ENCODE measurements at regions not wholly inside any gene's neighbourhood (a gene's known extent, or its start where the extent isn't known, plus 50 kb on each side); places are given as distances from the start of the nearest gene placed in this dataset.

DNA sequence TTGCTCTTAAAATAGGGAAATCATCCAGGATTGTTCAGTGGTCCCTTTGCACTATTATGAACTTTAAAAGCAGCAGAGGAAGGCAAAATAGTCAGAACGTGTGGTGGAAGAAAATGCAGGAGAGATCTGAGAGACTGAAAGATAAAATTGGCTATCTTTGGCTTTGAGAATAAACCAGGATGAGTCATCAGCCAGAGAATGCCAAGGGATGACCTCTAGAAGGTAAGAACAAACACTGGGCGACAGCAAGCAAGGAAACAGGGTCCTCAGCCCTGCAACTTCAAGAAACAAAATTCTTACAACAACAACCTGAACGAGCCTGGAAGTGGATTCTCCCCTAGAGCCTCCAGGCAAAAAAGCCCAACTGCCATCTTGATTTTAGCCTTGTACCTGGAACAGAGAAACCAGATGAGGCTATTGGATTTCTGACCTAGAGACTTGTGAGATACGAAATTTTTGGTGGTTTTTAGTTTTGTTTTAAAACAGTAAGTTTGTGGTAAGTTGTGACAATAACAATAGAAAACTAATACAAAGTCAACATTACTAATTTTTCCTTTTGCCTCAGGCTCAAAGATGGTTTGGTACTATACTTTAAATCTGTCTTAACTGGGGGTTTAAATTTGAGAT, 130.2 kb upstream of the CNTNAP2 start:
- H3K4me3 ChIP-seq (ENCODE audit: control insufficient read depth, low read depth, low read length) = no peak overlapping the region
- DNase-seq (ENCODE audit: low read depth) = no peak
- TF ChIP-seq, protein P1, sequence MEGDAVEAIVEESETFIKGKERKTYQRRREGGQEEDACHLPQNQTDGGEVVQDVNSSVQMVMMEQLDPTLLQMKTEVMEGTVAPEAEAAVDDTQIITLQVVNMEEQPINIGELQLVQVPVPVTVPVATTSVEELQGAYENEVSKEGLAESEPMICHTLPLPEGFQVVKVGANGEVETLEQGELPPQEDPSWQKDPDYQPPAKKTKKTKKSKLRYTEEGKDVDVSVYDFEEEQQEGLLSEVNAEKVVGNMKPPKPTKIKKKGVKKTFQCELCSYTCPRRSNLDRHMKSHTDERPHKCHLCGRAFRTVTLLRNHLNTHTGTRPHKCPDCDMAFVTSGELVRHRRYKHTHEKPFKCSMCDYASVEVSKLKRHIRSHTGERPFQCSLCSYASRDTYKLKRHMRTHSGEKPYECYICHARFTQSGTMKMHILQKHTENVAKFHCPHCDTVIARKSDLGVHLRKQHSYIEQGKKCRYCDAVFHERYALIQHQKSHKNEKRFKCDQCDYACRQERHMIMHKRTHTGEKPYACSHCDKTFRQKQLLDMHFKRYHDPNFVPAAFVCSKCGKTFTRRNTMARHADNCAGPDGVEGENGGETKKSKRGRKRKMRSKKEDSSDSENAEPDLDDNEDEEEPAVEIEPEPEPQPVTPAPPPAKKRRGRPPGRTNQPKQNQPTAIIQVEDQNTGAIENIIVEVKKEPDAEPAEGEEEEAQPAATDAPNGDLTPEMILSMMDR (conservative IDR thresholded peaks at IDR 0.05; ENCODE audit: control insufficient read depth, insufficient read depth, low read depth, low read length) = no peak

- TF ChIP-seq, protein P1 (conservative IDR thresholded peaks at IDR 0.05; ENCODE audit: control insufficient read depth, insufficient read depth, low read depth, low read length) = no peak
- H3K4me3 ChIP-seq (ENCODE audit: control insufficient read depth, low read depth, low read length) = no peak overlapping the region
- DNase-seq (ENCODE audit: low read depth) = no peak
Observed at GRCh38 chr7:145978769-145979168, 137.8 kb upstream of the CNTNAP2 start.

- no peak for DNase-seq (ENCODE audit: low read depth)
- no peak overlapping the region for H3K4me3 ChIP-seq (ENCODE audit: control insufficient read depth, low read depth, low read length)
- TF ChIP-seq, protein P1 (conservative IDR thresholded peaks at IDR 0.05; ENCODE audit: control insufficient read depth, insufficient read depth, low read depth, low read length) = no peak
Observed at GRCh38 chr7:145959981-145960380, 156.6 kb upstream of the CNTNAP2 start.

GRCh38 chr7:145957160-145957890, 159.3 kb upstream of the CNTNAP2 start:
- H3K4me3 ChIP-seq (ENCODE audit: control insufficient read depth, low read depth, low read length) = no peak overlapping the region
- DNase-seq (ENCODE audit: low read depth) = no peak
- TF ChIP-seq, protein P1 (conservative IDR thresholded peaks at IDR 0.05; ENCODE audit: control insufficient read depth, insufficient read depth, low read depth, low read length) = no peak

DNA sequence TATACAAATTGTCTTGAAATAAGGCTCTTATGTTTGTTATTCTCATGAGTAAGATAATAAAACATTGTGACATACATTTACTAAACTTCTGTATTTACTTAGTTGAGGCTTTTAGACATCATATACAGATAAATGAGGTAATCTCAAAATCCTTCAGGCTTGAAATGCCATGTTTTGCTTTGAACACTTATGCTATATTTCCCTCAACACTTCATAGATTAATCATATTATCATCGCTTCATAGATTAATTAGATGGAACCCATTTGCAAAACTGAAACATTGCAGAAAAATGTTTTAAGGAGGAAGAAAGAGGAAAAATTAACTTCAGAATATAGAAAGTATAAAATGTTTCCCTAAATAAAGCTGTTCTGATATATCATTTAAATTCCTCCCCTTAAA, 165.0 kb upstream of the CNTNAP2 start:
- no peak for DNase-seq (ENCODE audit: low read depth)
- TF ChIP-seq, protein P1 (conservative IDR thresholded peaks at IDR 0.05; ENCODE audit: control insufficient read depth, insufficient read depth, low read depth, low read length) = no peak
- H3K4me3 ChIP-seq (ENCODE audit: control insufficient read depth, low read depth, low read length) = no peak overlapping the region

- DNase-seq (ENCODE audit: low read depth) = no peak
- H3K4me3 ChIP-seq (ENCODE audit: control insufficient read depth, low read depth, low read length) = no peak overlapping the region
- TF ChIP-seq, protein P1 (conservative IDR thresholded peaks at IDR 0.05; ENCODE audit: control insufficient read depth, insufficient read depth, low read depth, low read length) = no peak
Observed at GRCh38 chr7:145928937-145929336, 187.7 kb upstream of the CNTNAP2 start.

Measured in fibroblast of mammary gland (primary cell).